ENCODE measurements at regions not wholly inside any gene's neighbourhood (a gene's known extent, or its start where the extent isn't known, plus 50 kb on each side); places are given as distances from the start of the nearest gene placed in this dataset.

- Histone ChIP-seq H3K27ac (no peak overlapping the region), H3K27me3 (replicated peaks; ENCODE audit: insufficient read depth) (no peaks in the 10 kb centered on the region), H3K4me3 (no peak overlapping the region), H3K4me1 (ENCODE audit: control insufficient read depth in 1 of 2, low read depth in 2 of 2) (no peaks in the 10 kb centered on the region), H3K9me3 (no peaks in the 10 kb centered on the region), H3K36me3 (no peaks in the 10 kb centered on the region)
- no peak for TF ChIP-seq CTCF (IDR thresholded peaks at IDR 0.05)
- no peak for ATAC-seq (ENCODE audit: insufficient number of reproducible peaks, low FRiP score, low read depth)
- DNase-seq (ENCODE audit: low spot score): no peak
Observed at GRCh38 chr20:55200317-55200716, 724.9 kb downstream of the DOK5 start.

GRCh38 chr20:55194947-55195346 is 719.6 kb downstream of the DOK5 start:
- H3K27ac ChIP-seq: no peak overlapping the region
- no peaks in the 10 kb centered on the region for H3K9me3 ChIP-seq
- no peaks in the 10 kb centered on the region for H3K4me1 ChIP-seq (ENCODE audit: control insufficient read depth in 1 of 2, low read depth in 2 of 2)
- no peak for TF ChIP-seq CTCF (IDR thresholded peaks at IDR 0.05)
- ATAC-seq (ENCODE audit: insufficient number of reproducible peaks, low FRiP score, low read depth) (no peak), DNase-seq (ENCODE audit: low spot score) (no peak)
- H3K36me3 ChIP-seq: no peaks in the 10 kb centered on the region
- no peak overlapping the region for H3K4me3 ChIP-seq
- H3K27me3 ChIP-seq (replicated peaks; ENCODE audit: insufficient read depth): no peaks in the 10 kb centered on the region

- ATAC-seq (ENCODE audit: insufficient number of reproducible peaks, low FRiP score, low read depth) (no peak), DNase-seq (ENCODE audit: low spot score) (no peak)
- Histone ChIP-seq H3K4me1 (ENCODE audit: control insufficient read depth in 1 of 2, low read depth in 2 of 2) (no peaks in the 10 kb centered on the region), H3K27me3 (replicated peaks; ENCODE audit: insufficient read depth) (no peaks in the 10 kb centered on the region), H3K4me3 (no peak overlapping the region), H3K27ac (no peak overlapping the region), H3K36me3 (no peaks in the 10 kb centered on the region), H3K9me3 (no peaks in the 10 kb centered on the region)
- no peak for TF ChIP-seq CTCF (IDR thresholded peaks at IDR 0.05)
Observed at GRCh38 chr20:55186228-55186627, 710.8 kb downstream of the DOK5 start.

- Histone ChIP-seq H3K4me3 (no peak overlapping the region), H3K27ac (no peak overlapping the region), H3K36me3 (no peaks in the 10 kb centered on the region), H3K27me3 (replicated peaks; ENCODE audit: insufficient read depth) (no peaks in the 10 kb centered on the region), H3K4me1 (ENCODE audit: control insufficient read depth in 1 of 2, low read depth in 2 of 2) (no peaks in the 10 kb centered on the region), H3K9me3 (peaks cover 2% of the 10 kb centered on the region)
- no peak for DNase-seq (ENCODE audit: low spot score)
- TF ChIP-seq CTCF (IDR thresholded peaks at IDR 0.05): no peak
- ATAC-seq (ENCODE audit: insufficient number of reproducible peaks, low FRiP score, low read depth): no peak
Observed at GRCh38 chr20:55175081-55175480, 699.7 kb downstream of the DOK5 start.

- H3K4me1 ChIP-seq (ENCODE audit: control insufficient read depth in 1 of 2, low read depth in 2 of 2): no peaks in the 10 kb centered on the region
- ATAC-seq (ENCODE audit: insufficient number of reproducible peaks, low FRiP score, low read depth): no peak
- no peak overlapping the region for H3K27ac ChIP-seq
- H3K4me3 ChIP-seq: no peak overlapping the region
- no peaks in the 10 kb centered on the region for H3K36me3 ChIP-seq
- no peak for TF ChIP-seq CTCF (IDR thresholded peaks at IDR 0.05)
- DNase-seq (ENCODE audit: low spot score): no peak
- no peaks in the 10 kb centered on the region for H3K9me3 ChIP-seq
- H3K27me3 ChIP-seq (replicated peaks; ENCODE audit: insufficient read depth): no peaks in the 10 kb centered on the region
Observed at GRCh38 chr20:55174635-55175034, 699.2 kb downstream of the DOK5 start.
